Lower lobe of right lung (tissue), 2 donors: ENCODE measurements at regions not wholly inside any gene's neighbourhood (a gene's known extent, or its start where the extent isn't known, plus 50 kb on each side); places are given as distances from the start of the nearest gene placed in this dataset.
"Not testable (repeated sequence)": the region's sequence is repeated elsewhere in the genome, so short reads cannot be mapped to it uniquely, and the experiment has no call there.

Experiments
- ATAC-seq, 2 donors: fragments of 200-7000 bp; cut with Tn5 transposase; one replicate each; pipeline ENCODE4 v1.9.1; 2020 to 2022; ENCODE audit warnings: mild to moderate bottlenecking in 2 of 2, moderate library complexity in 2 of 2
- DNase-seq: peaks from one replicate; pipeline ENCODE4 v3.0.0-alpha.2; 2020
- H3K27ac ChIP-seq: fragments of 200-600 bp; one replicate; pipeline ENCODE4 v1.8.0; 2022
- H3K27me3 ChIP-seq: fragments of 200-600 bp; one replicate; pipeline ENCODE4 v1.8.0; 2022; ENCODE audit warnings: low read depth
- H3K36me3 ChIP-seq: fragments of 200-600 bp; one replicate; pipeline ENCODE4 v1.8.0; 2022; ENCODE audit warnings: mild to moderate bottlenecking
- H3K4me1 ChIP-seq: fragments of 200-600 bp; one replicate; pipeline ENCODE4 v1.8.0; 2022
- H3K4me3 ChIP-seq: fragments of 200-600 bp; one replicate; pipeline ENCODE4 v1.8.0; 2022; ENCODE audit warnings: mild to moderate bottlenecking
- H3K9me3 ChIP-seq: fragments of 200-600 bp; one replicate; pipeline ENCODE4 v1.8.0; 2022
- CTCF ChIP-seq: fragments of 200-600 bp; IDR thresholded peaks from one replicate; pipeline ENCODE4 v1.8.0; 2022; ENCODE audit warnings: antibody characterized with exemption, mild to moderate bottlenecking
- intact Hi-C: fragments of 100-400 bp; cut with DNase I; formaldehyde crosslinking; loops from one replicate; pipeline ENCODE4 v1.11.0; 2022
- donor health status: DM: no; HTN: yes; CAD: no; lungs with severe emphysema.

- DNase-seq, result no peak
- Histone ChIP-seq H3K27me3 (no peaks in the 10 kb centered on the region), H3K4me3 (no peak overlapping the region), H3K36me3 (no peaks in the 10 kb centered on the region), H3K4me1 (no peaks in the 10 kb centered on the region), H3K9me3 (no peaks in the 10 kb centered on the region), H3K27ac (no peak overlapping the region)
- no peak for ATAC-seq
- intact Hi-C loops, result no loop called here
- TF ChIP-seq CTCF, result no peak
Measured at GRCh38 chr7:89687211-89687610, 467.1 kb upstream of the STEAP1 start.

GRCh38 chr7:89695241-89695640, 459.0 kb upstream of the STEAP1 start:
- no peaks in the 10 kb centered on the region for H3K36me3 ChIP-seq
- no peak for ATAC-seq
- no peaks in the 10 kb centered on the region for H3K27me3 ChIP-seq
- no peak for TF ChIP-seq CTCF
- no peak overlapping the region for H3K4me3 ChIP-seq
- no peak overlapping the region for H3K27ac ChIP-seq
- DNase-seq, result no peak
- no peaks in the 10 kb centered on the region for H3K4me1 ChIP-seq
- H3K9me3 ChIP-seq, result no peaks in the 10 kb centered on the region
- intact Hi-C loops, result no loop called here

GRCh38 chr7:89714131-89714530, 440.1 kb upstream of the STEAP1 start:
- DNase-seq, result no peak
- H3K9me3 ChIP-seq, result no peaks in the 10 kb centered on the region
- ATAC-seq, result no peak
- H3K27ac ChIP-seq, result no peak overlapping the region
- no peak for TF ChIP-seq CTCF
- H3K36me3 ChIP-seq, result no peaks in the 10 kb centered on the region
- H3K4me1 ChIP-seq, result no peaks in the 10 kb centered on the region
- intact Hi-C loops, result no loop called here
- no peak overlapping the region for H3K4me3 ChIP-seq
- no peaks in the 10 kb centered on the region for H3K27me3 ChIP-seq

- H3K4me1 ChIP-seq, intact Hi-C loops, ATAC-seq, H3K36me3 ChIP-seq, H3K9me3 ChIP-seq, DNase-seq, H3K4me3 ChIP-seq, H3K27ac ChIP-seq, H3K27me3 ChIP-seq: not testable (repeated sequence)
Measured at GRCh38 chr7:89718941-89719340, 435.3 kb upstream of the STEAP1 start.

- no peak overlapping the region for H3K27ac ChIP-seq
- no peaks in the 10 kb centered on the region for H3K27me3 ChIP-seq
- intact Hi-C loops, result no loop called here
- H3K36me3 ChIP-seq, result no peaks in the 10 kb centered on the region
- DNase-seq, result no peak
- no peak for ATAC-seq
- no peaks in the 10 kb centered on the region for H3K9me3 ChIP-seq
- no peak for TF ChIP-seq CTCF
- H3K4me1 ChIP-seq, result no peaks in the 10 kb centered on the region
- no peak overlapping the region for H3K4me3 ChIP-seq
Measured at GRCh38 chr7:89728481-89728880, 425.8 kb upstream of the STEAP1 start.

GRCh38 chr7:89731751-89732445, 422.4 kb upstream of the STEAP1 start:
- Histone ChIP-seq H3K4me1 (no peaks in the 10 kb centered on the region), H3K36me3 (no peaks in the 10 kb centered on the region), H3K27me3 (no peaks in the 10 kb centered on the region), H3K9me3 (no peaks in the 10 kb centered on the region), H3K27ac (no peak overlapping the region), H3K4me3 (no peak overlapping the region)
- DNase-seq, result no peak
- ATAC-seq, result no peak
- TF ChIP-seq CTCF, result no peak
- intact Hi-C loops, result no loop called here
